ENCODE measurements at regions not wholly inside any gene's neighbourhood (a gene's known extent, or its start where the extent isn't known, plus 50 kb on each side); places are given as distances from the start of the nearest gene placed in this dataset.

- TF ChIP-seq, protein P1, sequence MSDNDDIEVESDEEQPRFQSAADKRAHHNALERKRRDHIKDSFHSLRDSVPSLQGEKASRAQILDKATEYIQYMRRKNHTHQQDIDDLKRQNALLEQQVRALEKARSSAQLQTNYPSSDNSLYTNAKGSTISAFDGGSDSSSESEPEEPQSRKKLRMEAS (IDR thresholded peaks at IDR 0.05), result no peak
- no peak for TF ChIP-seq ATF3 (IDR thresholded peaks at IDR 0.05)
These were observed 837.1 kb downstream of the EPHA7 start (continued) for GRCh38 chr6:92582211-92582610.

GRCh38 chr6:92577077-92577719 is 842.2 kb downstream of the EPHA7 start:
- peaks cover 0 to 4% (median 0%) of the 10 kb centered on the region in 4 donors for H3K9me3 ChIP-seq (ENCODE audit: control insufficient read depth in 4 of 4, low read length in 3 of 4)
- no peak overlapping the region for H3K27ac ChIP-seq (ENCODE audit: low read depth in 1 of 2, low read length in 2 of 2)
- TF ChIP-seq NR2F2 (IDR thresholded peaks at IDR 0.05), result no peak
- TF ChIP-seq FOXA1 (IDR thresholded peaks at IDR 0.05), result no peak
- no peak for TF ChIP-seq TAF1 (conservative IDR thresholded peaks at IDR 0.05)
- DNase-seq (ENCODE audit: low spot score), result no peak
- H3K9ac ChIP-seq (ENCODE audit: low read depth in 1 of 2, low read length in 2 of 2), result no peak overlapping the region
- no peaks in the 10 kb centered on the region for H3K27me3 ChIP-seq (ENCODE audit: control insufficient read depth in 4 of 4, insufficient read depth in 4 of 4, low read length in 3 of 4)
- no peaks in the 10 kb centered on the region for H3K36me3 ChIP-seq (ENCODE audit: control insufficient read depth in 4 of 4, insufficient read depth in 3 of 4, low read depth in 1 of 4, low read length in 3 of 4)
- no peak overlapping the region for H3K4me3 ChIP-seq (ENCODE audit: low read depth in 1 of 3, low read length in 3 of 3)
- no peaks in the 10 kb centered on the region for H3K4me1 ChIP-seq (ENCODE audit: control insufficient read depth in 4 of 4, insufficient read depth in 4 of 4, low read length in 3 of 4)
- WGBS, result 65% methylated on average over 2 of the region's 2 CpGs

DNA sequence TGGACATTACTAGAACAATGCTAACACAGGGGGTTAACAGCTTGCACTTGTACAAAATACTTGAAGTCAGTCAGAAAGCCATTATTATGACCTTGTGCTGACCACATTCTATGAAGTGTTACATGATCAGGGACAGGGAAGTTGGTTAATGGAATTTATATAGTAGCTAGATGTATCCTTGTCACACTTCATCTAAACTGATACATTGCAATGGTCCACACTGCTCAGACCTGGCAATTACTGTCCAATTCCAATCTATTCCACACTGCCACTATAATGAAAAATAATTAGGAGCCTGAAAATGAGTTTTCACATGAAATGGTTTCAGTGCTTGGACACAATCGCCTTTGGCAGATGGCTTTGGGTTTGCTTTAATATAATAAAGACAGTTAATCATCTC is 850.8 kb downstream of the EPHA7 start:
- DNase-seq (ENCODE audit: low spot score), result no peak
- no peak overlapping the region for H3K4me3 ChIP-seq (ENCODE audit: low read depth in 1 of 3, low read length in 3 of 3)
- no peak for TF ChIP-seq GABPA (IDR thresholded peaks at IDR 0.05 in 1 of 2, conservative IDR thresholded peaks at IDR 0.05 in 1 of 2)
- TF ChIP-seq EGR1 (IDR thresholded peaks at IDR 0.05; ENCODE audit: low read depth in 2 of 2), result no peak
- TF ChIP-seq, protein P2, sequence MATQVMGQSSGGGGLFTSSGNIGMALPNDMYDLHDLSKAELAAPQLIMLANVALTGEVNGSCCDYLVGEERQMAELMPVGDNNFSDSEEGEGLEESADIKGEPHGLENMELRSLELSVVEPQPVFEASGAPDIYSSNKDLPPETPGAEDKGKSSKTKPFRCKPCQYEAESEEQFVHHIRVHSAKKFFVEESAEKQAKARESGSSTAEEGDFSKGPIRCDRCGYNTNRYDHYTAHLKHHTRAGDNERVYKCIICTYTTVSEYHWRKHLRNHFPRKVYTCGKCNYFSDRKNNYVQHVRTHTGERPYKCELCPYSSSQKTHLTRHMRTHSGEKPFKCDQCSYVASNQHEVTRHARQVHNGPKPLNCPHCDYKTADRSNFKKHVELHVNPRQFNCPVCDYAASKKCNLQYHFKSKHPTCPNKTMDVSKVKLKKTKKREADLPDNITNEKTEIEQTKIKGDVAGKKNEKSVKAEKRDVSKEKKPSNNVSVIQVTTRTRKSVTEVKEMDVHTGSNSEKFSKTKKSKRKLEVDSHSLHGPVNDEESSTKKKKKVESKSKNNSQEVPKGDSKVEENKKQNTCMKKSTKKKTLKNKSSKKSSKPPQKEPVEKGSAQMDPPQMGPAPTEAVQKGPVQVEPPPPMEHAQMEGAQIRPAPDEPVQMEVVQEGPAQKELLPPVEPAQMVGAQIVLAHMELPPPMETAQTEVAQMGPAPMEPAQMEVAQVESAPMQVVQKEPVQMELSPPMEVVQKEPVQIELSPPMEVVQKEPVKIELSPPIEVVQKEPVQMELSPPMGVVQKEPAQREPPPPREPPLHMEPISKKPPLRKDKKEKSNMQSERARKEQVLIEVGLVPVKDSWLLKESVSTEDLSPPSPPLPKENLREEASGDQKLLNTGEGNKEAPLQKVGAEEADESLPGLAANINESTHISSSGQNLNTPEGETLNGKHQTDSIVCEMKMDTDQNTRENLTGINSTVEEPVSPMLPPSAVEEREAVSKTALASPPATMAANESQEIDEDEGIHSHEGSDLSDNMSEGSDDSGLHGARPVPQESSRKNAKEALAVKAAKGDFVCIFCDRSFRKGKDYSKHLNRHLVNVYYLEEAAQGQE (IDR thresholded peaks at IDR 0.05), result no peak
- no peak for TF ChIP-seq FOXA1 (IDR thresholded peaks at IDR 0.05)
- TF ChIP-seq SP1 (IDR thresholded peaks at IDR 0.05), result no peak
- no peak for TF ChIP-seq ZBTB33 (IDR thresholded peaks at IDR 0.05)
- TF ChIP-seq RXRA (IDR thresholded peaks at IDR 0.05), result no peak
- no peak for TF ChIP-seq TAF1 (conservative IDR thresholded peaks at IDR 0.05)
- no peak for TF ChIP-seq ATF3 (IDR thresholded peaks at IDR 0.05)
- no peak for TF ChIP-seq JUND (IDR thresholded peaks at IDR 0.05)
- no peak for TF ChIP-seq FOXA2 (IDR thresholded peaks at IDR 0.05)
- no peak for TF ChIP-seq YY1 (IDR thresholded peaks at IDR 0.05)
- TF ChIP-seq, protein P1 (IDR thresholded peaks at IDR 0.05), result no peak
- TF ChIP-seq CTCF (IDR thresholded peaks at IDR 0.05; ENCODE audit: low read depth, low read length, missing input control), result no peak
- no peak for TF ChIP-seq RAD21 (IDR thresholded peaks at IDR 0.05)
- TF ChIP-seq HNF4A (conservative IDR thresholded peaks at IDR 0.05), result no peak
- no peak for TF ChIP-seq NR2F2 (IDR thresholded peaks at IDR 0.05)
- no peak for TF ChIP-seq HNF4G (IDR thresholded peaks at IDR 0.05)
- no peaks in the 10 kb centered on the region for H3K36me3 ChIP-seq (ENCODE audit: control insufficient read depth in 4 of 4, insufficient read depth in 3 of 4, low read depth in 1 of 4, low read length in 3 of 4)
- H3K27ac ChIP-seq (ENCODE audit: low read depth in 1 of 2, low read length in 2 of 2), result no peak overlapping the region
- peaks cover 0 to 2% (median 0%) of the 10 kb centered on the region in 4 donors for H3K27me3 ChIP-seq (ENCODE audit: control insufficient read depth in 4 of 4, insufficient read depth in 4 of 4, low read length in 3 of 4)
- 69% methylated on average over 1 of the region's 1 CpG for WGBS
- no peak overlapping the region for H3K9ac ChIP-seq (ENCODE audit: low read depth in 1 of 2, low read length in 2 of 2)
- no peaks in the 10 kb centered on the region for H3K4me1 ChIP-seq (ENCODE audit: control insufficient read depth in 4 of 4, insufficient read depth in 4 of 4, low read length in 3 of 4)
- H3K9me3 ChIP-seq (ENCODE audit: control insufficient read depth in 4 of 4, low read length in 3 of 4), result no peaks in the 10 kb centered on the region

Data from liver (tissue), 8 donors.